Sigmoid colon (tissue), 6 donors: ENCODE measurements at regions not wholly inside any gene's neighbourhood (a gene's known extent, or its start where the extent isn't known, plus 50 kb on each side); places are given as distances from the start of the nearest gene placed in this dataset.

Experiments
- DNase-seq: peaks from one replicate; pipeline ENCODE4 v3.0.0-alpha.2; 2019
- H3K27ac ChIP-seq, 4 donors: fragments of 200-600 bp; sonication (generic); one replicate each; pipeline ENCODE4 v1.5.1; 2016 to 2019; ENCODE audit warnings: mild to moderate bottlenecking in 1 of 4
- H3K27me3 ChIP-seq, 3 donors: fragments of 200-600 bp; sonication (generic); one replicate each; pipeline ENCODE4 v1.5.1; 2019; ENCODE audit warnings: mild to moderate bottlenecking in 1 of 3
- H3K36me3 ChIP-seq, 4 donors: fragments of 200-600 bp; sonication (generic); one replicate each; pipeline ENCODE4 v1.5.1; 2016 to 2019
- H3K4me1 ChIP-seq, 4 donors: fragments of 200-600 bp; sonication (generic); one replicate each; pipeline ENCODE4 v1.5.1; 2017 to 2019
- H3K4me3 ChIP-seq, 4 donors: fragments of 200-600 bp; sonication (generic); one replicate each; pipeline ENCODE4 v1.5.1; 2017 to 2019; ENCODE audit warnings: mild to moderate bottlenecking in 2 of 4, moderate library complexity in 1 of 4
- H3K9me3 ChIP-seq, 4 donors: fragments of 200-600 bp in 3 of 4; sonication (generic) in 3 of 4; one replicate each; pipeline versions ENCODE4 v1.5.1 to v1.6.1; 2013 to 2019
- EP300 ChIP-seq, 4 donors: sonication (generic); formaldehyde crosslinking; IDR thresholded peaks; one replicate each; pipeline ENCODE4 v1.6.1; 2017; ENCODE audit warnings: antibody characterized with exemption in 4 of 4
- POLR2A ChIP-seq, 2 donors: fragments of 450-650 bp; IDR thresholded peaks; one replicate each; pipeline ENCODE4 v1.6.1; 2016; ENCODE audit warnings: antibody characterized with exemption in 2 of 2, mild to moderate bottlenecking in 2 of 2, moderate library complexity in 2 of 2
- POLR2AphosphoS5 ChIP-seq, 4 donors: sonication (generic); formaldehyde crosslinking; IDR thresholded peaks; one replicate each; pipeline ENCODE4 v1.6.1; 2017; ENCODE audit warnings: antibody characterized with exemption in 4 of 4
- WGBS, 2 donors: extraction: QIAGEN DNeasy Blood & Tissue Kit; methylation state at CpG; one replicate each; pipeline ENCODE4 v1.1.7; 2013; 5-methylcytosine and 5-hydroxymethylcytosine counted together
- intact Hi-C: fragments of 100-400 bp; cut with DNase I; formaldehyde crosslinking; loops from one replicate; pipeline ENCODE4 v1.15.1; 2023
- TF ChIP-seq, protein P1 (sequence below), 4 experiments: fragments of 450-650 bp in 3 of 4; fragments of 200-600 bp in 1 of 4; IDR thresholded peaks; one replicate each; pipeline ENCODE4 v1.5.1; 2016 to 2019; ENCODE audit warnings: antibody characterized with exemption in 4 of 4, mild to moderate bottlenecking in 3 of 4, moderate library complexity in 2 of 4
- donor health status: healthy with polysubstance abuse.
- donor health status: healthy.

DNA sequence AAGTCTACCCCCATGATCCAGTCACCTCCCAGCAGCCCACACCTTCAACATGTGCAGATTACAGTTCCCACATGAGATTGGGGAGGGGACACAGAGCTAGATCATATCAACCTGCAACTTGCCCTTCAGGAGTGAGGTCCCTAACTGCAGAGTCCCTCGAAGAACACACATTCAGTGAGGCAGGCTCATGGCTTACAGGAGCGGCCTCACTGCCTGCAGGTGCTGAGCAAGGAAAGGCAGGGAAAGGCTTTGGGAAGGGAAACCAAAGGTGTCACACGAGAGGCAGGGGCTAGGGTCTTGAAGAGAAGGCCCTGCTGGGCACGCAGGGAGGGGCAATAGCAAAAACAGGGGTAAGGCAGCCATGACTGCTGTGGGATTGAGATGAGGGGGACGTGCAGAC lies 182.4 kb upstream of the CHRNA7 start:
- DNase-seq = no peak
- 83 to 88% methylated on average over 5 of the region's 5 CpGs for WGBS, 2 donors
- H3K4me3 ChIP-seq = no peak overlapping the region
- H3K4me1 ChIP-seq = no peaks in the 10 kb centered on the region
- TF ChIP-seq, protein P1, sequence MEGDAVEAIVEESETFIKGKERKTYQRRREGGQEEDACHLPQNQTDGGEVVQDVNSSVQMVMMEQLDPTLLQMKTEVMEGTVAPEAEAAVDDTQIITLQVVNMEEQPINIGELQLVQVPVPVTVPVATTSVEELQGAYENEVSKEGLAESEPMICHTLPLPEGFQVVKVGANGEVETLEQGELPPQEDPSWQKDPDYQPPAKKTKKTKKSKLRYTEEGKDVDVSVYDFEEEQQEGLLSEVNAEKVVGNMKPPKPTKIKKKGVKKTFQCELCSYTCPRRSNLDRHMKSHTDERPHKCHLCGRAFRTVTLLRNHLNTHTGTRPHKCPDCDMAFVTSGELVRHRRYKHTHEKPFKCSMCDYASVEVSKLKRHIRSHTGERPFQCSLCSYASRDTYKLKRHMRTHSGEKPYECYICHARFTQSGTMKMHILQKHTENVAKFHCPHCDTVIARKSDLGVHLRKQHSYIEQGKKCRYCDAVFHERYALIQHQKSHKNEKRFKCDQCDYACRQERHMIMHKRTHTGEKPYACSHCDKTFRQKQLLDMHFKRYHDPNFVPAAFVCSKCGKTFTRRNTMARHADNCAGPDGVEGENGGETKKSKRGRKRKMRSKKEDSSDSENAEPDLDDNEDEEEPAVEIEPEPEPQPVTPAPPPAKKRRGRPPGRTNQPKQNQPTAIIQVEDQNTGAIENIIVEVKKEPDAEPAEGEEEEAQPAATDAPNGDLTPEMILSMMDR (IDR thresholded peaks at IDR 0.05) = no peak
- TF ChIP-seq POLR2AphosphoS5 (IDR thresholded peaks at IDR 0.05) (no peak), POLR2A (IDR thresholded peaks at IDR 0.05) (no peak), EP300 (IDR thresholded peaks at IDR 0.05) (no peak)
- H3K36me3 ChIP-seq = no peaks in the 10 kb centered on the region
- no peaks in the 10 kb centered on the region for H3K27me3 ChIP-seq
- no peak overlapping the region for H3K27ac ChIP-seq
- intact Hi-C loops = no loop called here
- peaks cover 0 to 3% (median 0%) of the 10 kb centered on the region in 4 donors for H3K9me3 ChIP-seq

DNA sequence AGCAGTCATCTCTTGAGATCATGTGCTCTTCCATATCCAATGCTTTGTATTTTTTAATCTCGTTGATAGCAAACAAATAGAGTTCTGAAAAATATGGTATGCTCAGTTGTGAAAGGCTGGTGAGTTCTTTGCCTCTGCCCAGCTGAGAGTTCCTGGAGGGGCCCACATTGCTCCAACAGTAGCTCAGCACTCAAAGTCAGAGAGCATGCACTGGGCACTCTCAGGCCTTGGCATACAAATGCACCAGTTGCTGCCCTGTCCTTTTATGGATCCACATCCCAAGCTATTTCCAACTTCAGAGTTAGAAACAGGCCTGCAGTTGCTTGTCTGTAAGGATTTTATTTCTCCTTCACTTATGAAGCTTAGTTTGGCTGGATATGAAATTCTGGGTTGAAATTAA lies 181.7 kb upstream of the CHRNA7 start:
- Histone ChIP-seq H3K9me3 (peaks cover 0 to 3% (median 0%) of the 10 kb centered on the region in 4 donors), H3K36me3 (no peaks in the 10 kb centered on the region), H3K27ac (no peak overlapping the region), H3K4me3 (no peak overlapping the region), H3K27me3 (no peaks in the 10 kb centered on the region), H3K4me1 (no peaks in the 10 kb centered on the region)
- DNase-seq = no peak
- intact Hi-C loops = no loop called here
- TF ChIP-seq POLR2AphosphoS5 (IDR thresholded peaks at IDR 0.05) (no peak), EP300 (IDR thresholded peaks at IDR 0.05) (no peak), POLR2A (IDR thresholded peaks at IDR 0.05) (no peak)
- TF ChIP-seq, protein P1 (IDR thresholded peaks at IDR 0.05) = no peak
- 86 to 87% methylated on average over 1 of the region's 1 CpG for WGBS, 2 donors

DNA sequence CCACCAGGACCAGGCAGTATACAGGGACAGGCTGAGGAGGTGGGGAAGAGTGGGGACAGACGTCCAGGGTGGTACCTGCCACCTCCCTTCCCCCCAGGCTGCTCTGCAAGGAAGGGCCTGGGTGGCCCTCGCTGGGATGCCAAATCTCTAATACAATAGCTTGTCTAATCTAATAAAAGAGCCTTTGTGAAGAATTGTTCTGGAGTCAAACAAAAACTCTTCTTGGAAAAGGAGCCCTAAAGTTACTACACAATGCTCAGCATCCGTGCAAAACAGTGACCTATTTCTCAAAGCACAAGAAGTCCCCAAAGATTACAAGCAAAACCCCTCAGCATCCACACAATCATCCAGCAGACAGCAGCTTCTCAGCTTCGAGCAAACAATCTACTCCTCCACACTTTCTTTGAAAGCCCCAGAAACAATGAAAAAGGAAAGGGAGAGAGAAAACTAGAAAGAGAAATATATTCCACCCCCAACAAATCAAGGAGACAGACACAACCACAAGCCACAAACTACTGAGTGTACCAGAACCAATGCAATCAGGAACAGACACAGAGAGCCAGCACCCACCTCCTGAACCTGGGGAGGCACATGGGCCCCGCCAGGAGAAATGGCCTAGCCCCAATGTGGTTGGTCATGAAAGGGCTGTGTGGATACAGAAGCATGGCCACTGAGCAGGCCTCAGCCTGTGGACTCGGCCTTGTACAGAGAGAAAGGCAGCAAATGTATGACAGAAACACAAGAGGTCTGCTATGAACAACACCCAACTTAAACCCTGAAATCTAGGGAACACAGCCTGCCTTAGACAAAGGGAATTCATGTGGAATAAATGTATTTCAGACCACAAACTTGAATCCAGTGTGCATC lies 177.1 kb upstream of the CHRNA7 start:
- H3K4me1 ChIP-seq = no peaks in the 10 kb centered on the region
- no peak overlapping the region for H3K27ac ChIP-seq
- no peak for DNase-seq
- intact Hi-C loops = no loop called here
- H3K27me3 ChIP-seq = no peaks in the 10 kb centered on the region
- no peaks in the 10 kb centered on the region for H3K36me3 ChIP-seq
- H3K4me3 ChIP-seq = no peak overlapping the region
- 66 to 77% methylated on average over 6 of the region's 6 CpGs for WGBS, 2 donors
- H3K9me3 ChIP-seq = peaks cover 0 to 3% (median 0%) of the 10 kb centered on the region in 4 donors
- TF ChIP-seq EP300 (IDR thresholded peaks at IDR 0.05) (no peak), POLR2A (IDR thresholded peaks at IDR 0.05) (no peak), POLR2AphosphoS5 (IDR thresholded peaks at IDR 0.05) (no peak)
- TF ChIP-seq, protein P1 (IDR thresholded peaks at IDR 0.05) = no peak

DNA sequence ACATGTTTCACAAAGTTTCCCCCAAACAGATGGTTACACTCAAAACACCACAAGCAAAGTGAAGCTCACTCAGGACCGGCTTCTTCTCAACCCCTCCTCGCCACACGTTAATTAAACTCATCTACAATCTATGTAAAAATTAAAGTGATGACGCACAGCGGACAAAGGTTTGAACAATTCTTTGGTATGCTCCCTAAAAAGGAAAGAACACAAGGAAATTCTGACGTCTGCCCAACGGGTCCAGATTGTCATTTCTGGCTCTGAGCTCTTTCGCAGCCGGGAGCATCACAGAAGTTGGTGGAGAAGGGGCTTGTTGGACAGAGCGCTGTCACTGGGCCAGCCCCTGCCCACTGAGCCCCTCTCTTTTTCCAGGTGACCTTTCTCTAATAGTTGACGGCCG lies 173.7 kb upstream of the CHRNA7 start:
- Histone ChIP-seq H3K27ac (no peak overlapping the region), H3K36me3 (no peaks in the 10 kb centered on the region), H3K4me3 (no peak overlapping the region), H3K4me1 (no peaks in the 10 kb centered on the region), H3K9me3 (peaks cover 0 to under 1% (median 0%) of the 10 kb centered on the region in 4 donors), H3K27me3 (no peaks in the 10 kb centered on the region)
- WGBS, 2 donors = 90 to 93% methylated on average over 12 of the region's 12 CpGs
- intact Hi-C loops = no loop called here
- TF ChIP-seq EP300 (IDR thresholded peaks at IDR 0.05) = no peak
- no peak for TF ChIP-seq POLR2AphosphoS5 (IDR thresholded peaks at IDR 0.05)
- TF ChIP-seq POLR2A (IDR thresholded peaks at IDR 0.05) = no peak
- TF ChIP-seq, protein P1 (IDR thresholded peaks at IDR 0.05) = no peak
- DNase-seq = no peak
